ENCODE measurements at regions not wholly inside any gene's neighbourhood (a gene's known extent, or its start where the extent isn't known, plus 50 kb on each side); places are given as distances from the start of the nearest gene placed in this dataset.

- DNase-seq: no peak
Measured at GRCh38 chr11:92276773-92277172, 52.2 kb downstream of the FAT3 start.

GRCh38 chr11:92277871-92278270 is 53.3 kb downstream of the FAT3 start:
- no peak for DNase-seq

- DNase-seq: no peak
Measured at GRCh38 chr11:92278791-92279433, 54.3 kb downstream of the FAT3 start.

GRCh38 chr11:92284107-92284506 is 59.5 kb downstream of the FAT3 start:
- no peak for DNase-seq

- DNase-seq: no peak
Measured at GRCh38 chr11:92284558-92284957, 59.9 kb downstream of the FAT3 start.

- DNase-seq: no peak
Measured at GRCh38 chr11:92285776-92286175, 61.2 kb downstream of the FAT3 start.

- DNase-seq: no peak
Measured at GRCh38 chr11:92286709-92287108, 62.1 kb downstream of the FAT3 start.

- DNase-seq: no peak
Measured at GRCh38 chr11:92295175-92296137, 70.8 kb downstream of the FAT3 start.

GRCh38 chr11:92296138-92296515 is 71.5 kb downstream of the FAT3 start:
- DNase-seq: no peak

GRCh38 chr11:92297567-92298553 is 73.2 kb downstream of the FAT3 start:
- DNase-seq: no peak

- no peak for DNase-seq
Measured at GRCh38 chr11:92300876-92301275, 76.3 kb downstream of the FAT3 start.

GRCh38 chr11:92302770-92303169 is 78.2 kb downstream of the FAT3 start:
- DNase-seq: no peak

GRCh38 chr11:92304271-92304670 is 79.7 kb downstream of the FAT3 start:
- no peak for DNase-seq

GRCh38 chr11:92306966-92307510 is 82.4 kb downstream of the FAT3 start:
- DNase-seq: no peak

- DNase-seq: no peak
Measured at GRCh38 chr11:92308366-92308765, 83.7 kb downstream of the FAT3 start.

GRCh38 chr11:92311616-92312449 is 87.2 kb downstream of the FAT3 start:
- DNase-seq: no peak

- no peak for DNase-seq
Measured at GRCh38 chr11:92313784-92314183, 89.2 kb downstream of the FAT3 start.

- DNase-seq: no peak
Measured at GRCh38 chr11:92314499-92314898, 89.9 kb downstream of the FAT3 start.

- no peak for DNase-seq
Measured at GRCh38 chr11:92316106-92316809, 91.6 kb downstream of the FAT3 start.

- no peak for DNase-seq
Measured at GRCh38 chr11:92317222-92317621, 92.6 kb downstream of the FAT3 start.

GRCh38 chr11:92317721-92318120 is 93.1 kb downstream of the FAT3 start:
- no peak for DNase-seq

All from left hindlimb (tissue), 1 donor.